Kidney glomerular epithelial cell (primary cell): ENCODE measurements at regions not wholly inside any gene's neighbourhood (a gene's known extent, or its start where the extent isn't known, plus 50 kb on each side); places are given as distances from the start of the nearest gene placed in this dataset.
"Not testable (repeated sequence)": the region's sequence is repeated elsewhere in the genome, so short reads cannot be mapped to it uniquely, and the experiment has no call there.

Experiments
- DNase-seq: peaks from one replicate; lab custom pipeline; 2025; lab: John Stamatoyannopoulos, UW

DNA sequence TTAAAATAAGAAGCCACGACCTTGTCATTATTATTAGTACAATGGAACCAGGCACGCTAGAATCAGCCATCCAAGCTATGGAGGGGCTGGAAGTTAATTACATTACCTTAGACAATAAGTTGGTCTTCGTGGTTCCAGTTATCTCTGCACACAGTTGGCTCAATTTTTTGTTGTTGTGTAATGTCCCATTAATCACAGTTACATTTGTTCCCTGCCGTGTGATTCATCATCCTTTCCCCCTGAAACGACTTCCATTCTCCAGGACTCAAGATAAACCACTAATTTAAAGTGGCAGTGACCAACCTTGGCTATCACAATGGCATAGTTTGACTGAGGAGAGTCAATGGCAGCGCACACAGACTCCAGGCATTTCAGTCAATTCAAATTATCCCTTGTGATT lies 905.0 kb downstream of the RAB28 start:
- DNase-seq: no peak

DNA sequence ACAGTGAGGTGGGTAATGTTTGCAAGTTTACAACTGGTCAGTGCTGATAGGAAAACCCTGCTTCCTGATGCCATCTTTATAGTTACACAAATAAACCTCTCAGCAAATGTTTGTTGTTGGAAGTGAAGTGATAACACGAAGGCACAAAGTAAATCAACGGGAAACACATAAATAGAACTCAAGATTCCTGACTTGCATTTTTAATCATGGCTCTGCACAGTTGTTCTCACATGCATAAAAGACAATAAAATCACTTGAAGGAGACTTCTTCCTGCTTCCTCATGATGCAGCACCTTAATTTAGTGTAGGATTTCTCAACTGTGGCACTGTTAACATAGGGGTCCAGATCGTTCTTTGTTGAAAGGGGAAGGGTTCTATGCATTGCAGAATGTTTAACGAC lies 907.7 kb downstream of the RAB28 start:
- DNase-seq: no peak

DNA sequence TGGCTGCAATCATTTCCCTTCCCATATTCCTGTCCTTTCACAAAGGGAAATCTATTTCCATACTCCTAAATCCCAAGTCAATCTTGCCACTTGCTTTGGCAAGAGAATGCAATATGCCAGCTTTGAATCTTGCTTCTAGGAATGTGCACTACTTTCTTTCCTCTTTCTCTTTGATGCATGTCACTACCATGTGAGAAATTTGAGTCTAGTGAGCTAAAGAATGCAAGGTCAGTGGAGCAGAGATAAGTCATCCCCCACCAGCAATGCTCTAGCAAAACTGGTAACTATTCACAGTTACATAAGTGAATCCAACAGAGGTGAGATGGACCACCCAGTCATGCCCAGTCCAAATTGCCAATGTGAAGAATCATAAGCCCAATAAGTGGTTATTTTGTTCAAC lies 910.4 kb downstream of the RAB28 start:
- DNase-seq: peak; percentile 3

DNA sequence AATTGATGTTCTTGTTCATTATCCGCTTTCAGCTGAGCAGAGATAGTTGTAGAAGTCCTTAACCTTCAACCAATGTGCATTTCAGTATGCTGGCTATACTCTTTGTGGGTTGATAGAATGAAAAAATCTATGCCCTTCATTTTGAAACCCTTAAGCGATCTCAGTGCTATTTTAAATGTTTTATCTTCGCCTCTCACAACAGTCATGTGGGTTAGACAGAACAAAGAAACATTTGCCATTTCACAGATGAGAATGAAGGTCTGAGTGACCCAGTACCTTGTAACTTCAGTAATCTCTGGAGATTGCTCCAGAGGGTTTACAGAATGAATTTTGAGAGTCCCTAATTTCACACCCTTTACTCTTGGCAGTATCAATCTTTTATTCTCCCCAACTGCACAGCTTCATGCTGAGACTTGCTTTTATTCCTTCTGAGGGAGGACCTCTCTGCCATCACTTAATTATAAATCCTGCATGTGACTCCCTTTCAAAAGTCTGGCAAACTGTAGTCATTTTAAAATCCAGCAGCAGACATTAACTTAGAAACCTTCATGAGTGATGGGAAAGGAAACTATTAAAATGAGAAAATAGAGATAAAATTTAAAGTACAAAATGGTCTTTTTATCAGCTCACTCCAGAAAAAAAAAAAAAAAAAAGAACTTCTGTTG lies 921.5 kb downstream of the RAB28 start:
- no peak for DNase-seq

DNA sequence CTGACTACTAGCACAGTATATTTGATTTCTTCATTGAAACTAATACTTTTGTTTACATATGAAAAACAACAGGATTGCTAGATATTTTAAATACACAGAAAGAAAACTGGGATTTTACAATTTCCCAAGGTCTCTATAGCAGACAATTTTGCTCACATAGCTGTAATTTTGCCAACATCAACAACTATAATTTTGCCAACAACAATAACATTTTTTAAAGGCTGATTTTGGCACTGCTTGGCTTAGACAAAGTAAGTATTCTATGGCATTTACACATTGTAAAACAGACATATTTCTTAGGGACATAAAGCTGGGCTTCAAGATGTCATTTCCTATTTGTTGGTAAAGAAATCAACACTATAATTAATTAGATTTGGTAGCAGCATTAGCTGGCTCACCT lies 922.1 kb downstream of the RAB28 start:
- DNase-seq: no peak

DNA sequence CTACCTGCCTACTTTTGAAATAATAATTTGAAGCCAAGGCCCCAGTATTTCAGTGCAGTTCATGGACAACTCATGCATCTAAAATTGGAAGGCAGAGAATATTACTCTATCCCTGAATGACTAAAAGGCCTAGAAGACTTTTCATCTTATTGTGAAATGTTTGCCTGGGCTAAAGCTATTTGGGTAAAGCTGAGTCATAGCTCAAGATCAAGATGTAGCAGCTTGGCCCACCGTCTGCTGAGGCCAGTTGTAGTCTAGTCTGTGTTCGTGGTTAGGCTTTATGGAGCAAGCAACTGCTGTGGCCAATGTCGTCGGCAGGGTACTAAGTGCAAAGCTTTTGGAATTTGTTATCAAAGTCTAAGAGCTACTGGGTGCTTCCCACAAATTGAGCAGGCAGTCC lies 929.1 kb downstream of the RAB28 start:
- no peak for DNase-seq

DNA sequence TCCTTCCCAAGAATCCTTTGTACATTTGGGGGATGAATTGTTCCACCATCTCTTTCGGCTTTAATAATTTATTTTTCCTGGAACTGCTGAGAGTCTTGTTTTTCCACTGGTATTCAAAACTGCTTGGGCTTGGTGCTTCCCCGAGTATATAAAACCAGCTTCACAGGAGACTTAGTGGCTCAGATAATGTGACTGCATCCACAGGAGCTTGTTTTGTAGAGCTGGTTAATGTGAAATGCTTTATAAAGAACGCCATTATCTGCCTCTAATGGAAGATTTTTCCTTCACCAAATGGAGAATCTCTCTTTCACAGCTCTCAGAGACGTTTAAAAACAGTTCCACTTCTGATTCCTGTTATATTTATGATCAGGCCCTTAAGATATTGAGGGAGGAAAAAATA lies 935.5 kb downstream of the RAB28 start:
- no peak for DNase-seq

DNA sequence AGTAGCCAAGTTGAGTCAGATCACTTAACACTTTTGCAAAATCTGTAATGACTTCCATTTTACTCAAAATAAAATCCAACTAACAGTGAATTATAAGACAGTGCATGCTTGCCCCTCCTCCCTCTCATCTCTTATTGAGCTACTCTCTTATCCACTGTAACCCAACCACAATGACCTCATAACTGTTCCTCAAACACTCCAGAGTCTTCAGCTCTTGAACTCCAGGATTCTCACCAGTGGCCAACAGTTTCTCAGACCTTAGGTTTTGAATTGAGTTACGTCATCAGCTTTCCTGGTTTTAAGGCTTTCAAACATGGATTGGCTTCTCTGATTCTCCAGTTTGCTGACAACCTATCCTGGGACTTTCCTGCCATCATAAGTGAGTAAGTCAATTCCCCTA lies 938.3 kb downstream of the RAB28 start:
- DNase-seq: no peak

DNA sequence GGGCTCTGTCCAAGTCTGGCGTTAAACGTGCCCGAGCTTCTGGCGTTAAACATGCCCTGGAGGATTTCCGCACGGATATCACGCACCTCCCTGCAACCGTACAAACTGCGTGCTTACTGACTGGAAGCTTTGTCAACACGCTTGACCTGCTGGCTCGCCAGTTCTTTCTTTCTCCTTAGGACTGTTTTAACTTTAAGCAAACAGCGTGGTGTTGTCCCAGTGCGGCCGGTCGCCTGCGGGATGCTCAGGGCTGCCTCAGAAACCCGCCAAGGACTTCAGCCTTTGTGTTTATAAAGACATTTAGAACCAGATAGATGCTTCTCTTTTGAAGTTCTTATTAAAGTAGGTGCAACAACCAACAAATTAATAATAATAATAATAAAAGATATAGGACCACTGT lies 946.0 kb downstream of the RAB28 start:
- no peak for DNase-seq

DNA sequence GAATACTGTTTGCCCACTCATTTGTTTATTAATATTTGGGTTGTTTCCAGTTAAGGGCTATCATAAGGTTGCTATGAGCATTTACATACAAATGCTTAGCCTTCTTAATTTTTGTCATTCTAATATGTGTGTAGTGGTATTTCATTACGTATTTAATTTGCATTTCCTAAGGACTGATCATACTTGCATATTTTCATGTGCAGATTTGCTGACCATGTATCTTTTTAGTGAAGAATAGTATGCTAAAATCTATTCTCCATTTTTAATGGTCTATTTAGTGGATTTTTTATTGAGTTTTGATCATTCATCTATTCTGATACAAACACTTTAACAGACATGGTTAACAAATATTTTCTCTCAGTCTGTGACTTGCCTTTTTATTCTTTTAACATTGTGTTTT lies 949.5 kb downstream of the RAB28 start:
- DNase-seq: no peak

DNA sequence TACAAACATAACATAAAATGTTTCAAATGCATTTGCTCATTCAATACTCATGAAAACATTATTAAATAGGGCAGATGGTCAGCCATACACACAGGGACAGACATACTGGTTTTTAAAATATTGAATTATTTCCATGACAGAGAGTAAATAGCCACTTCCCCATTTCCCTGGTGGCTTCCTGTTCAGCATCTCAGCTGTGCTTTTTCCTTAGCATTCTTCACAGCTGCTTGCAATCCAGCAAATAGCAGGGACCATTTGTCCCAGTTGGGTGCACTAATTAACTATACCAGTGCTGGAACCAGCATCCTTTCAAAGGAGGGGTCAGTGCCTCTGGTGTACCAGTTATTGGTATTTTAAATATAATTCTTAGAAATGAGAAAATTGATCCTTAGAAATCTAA lies 964.7 kb downstream of the RAB28 start:
- DNase-seq: no peak

DNA sequence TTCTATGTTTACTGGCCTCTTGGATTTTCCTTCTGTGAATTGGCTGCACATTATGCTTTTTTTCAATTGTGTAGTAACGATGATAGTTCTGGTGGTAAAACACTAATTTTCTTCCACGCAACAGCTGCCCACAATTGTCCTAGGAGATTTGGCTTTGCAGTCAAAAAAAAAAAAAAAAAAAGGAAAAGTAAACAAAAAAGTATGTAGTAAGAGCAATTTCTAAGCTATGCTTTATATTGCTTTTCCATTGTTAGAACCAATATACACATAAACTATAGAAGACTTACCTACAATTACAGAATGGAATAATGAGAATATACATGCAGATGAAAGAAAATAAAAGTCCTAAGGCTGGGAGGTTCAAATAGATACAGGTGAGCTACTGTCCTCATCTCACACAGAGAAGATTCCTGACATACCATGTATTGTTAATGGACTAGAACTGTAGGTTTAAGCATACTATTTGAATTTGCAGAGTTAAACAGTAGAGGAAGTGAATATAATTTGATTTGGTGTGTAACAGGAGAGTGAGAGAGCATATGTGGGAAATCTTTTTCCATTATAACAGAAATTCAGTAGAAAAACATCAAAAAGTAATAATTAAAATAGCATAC lies 976.2 kb downstream of the RAB28 start:
- no peak for DNase-seq

DNA sequence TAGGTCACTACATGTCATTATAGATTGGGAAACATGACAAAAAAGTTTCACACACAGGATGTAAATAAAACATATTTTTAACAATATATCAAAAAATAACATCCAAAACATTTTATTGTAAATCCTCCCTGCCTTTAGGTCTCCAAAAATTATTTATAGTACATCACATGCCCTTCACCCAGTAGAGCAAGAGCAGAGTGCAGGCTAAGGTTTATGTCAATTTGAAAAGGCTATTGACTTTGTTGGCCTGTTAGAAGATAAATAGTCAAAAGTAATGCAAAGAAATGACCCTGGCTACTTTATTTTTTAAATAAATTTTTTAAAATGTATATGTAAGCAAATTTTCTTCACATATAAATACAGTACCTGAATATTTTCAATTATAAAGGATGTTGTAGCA lies 983.7 kb downstream of the RAB28 start:
- no peak for DNase-seq

DNA sequence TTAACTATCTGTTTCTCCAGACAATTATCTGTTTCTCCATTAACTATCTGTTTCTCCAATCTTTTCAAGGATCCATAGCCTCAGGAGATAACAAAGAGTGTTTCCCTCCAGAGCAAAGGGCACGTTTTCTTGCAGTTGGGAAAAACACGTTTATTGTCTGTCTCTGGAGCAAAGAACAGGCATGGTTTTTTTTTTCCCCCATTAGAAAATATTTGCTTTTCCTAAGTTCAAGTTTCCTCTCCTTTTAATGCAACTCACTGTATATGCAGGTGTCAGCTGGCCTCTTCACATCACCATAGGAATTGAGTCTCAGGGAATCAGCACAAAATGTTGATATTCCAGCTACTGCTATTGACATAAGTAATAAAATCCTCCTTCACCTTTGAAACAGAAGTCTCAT lies 984.4 kb downstream of the RAB28 start:
- no peak for DNase-seq

DNA sequence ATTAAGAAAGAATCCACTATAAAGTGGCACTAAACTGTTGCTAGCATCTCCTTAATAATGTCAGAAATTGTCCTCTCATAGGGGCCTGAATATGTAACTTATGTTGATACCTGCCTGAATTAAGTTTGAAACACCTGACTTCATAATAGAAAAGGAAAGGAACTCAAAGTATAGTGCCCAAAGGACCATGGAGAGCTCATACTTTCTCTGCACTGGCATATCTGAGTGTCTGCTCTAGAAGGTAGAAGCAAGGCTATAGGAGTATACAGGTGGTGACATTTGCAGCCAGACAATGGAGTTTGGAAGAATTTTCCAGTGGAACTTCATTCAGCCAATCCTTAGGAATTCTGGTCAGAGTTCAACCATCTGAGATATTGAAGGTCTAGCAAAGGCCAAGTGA lies 988.9 kb downstream of the RAB28 start:
- DNase-seq: no peak

DNA sequence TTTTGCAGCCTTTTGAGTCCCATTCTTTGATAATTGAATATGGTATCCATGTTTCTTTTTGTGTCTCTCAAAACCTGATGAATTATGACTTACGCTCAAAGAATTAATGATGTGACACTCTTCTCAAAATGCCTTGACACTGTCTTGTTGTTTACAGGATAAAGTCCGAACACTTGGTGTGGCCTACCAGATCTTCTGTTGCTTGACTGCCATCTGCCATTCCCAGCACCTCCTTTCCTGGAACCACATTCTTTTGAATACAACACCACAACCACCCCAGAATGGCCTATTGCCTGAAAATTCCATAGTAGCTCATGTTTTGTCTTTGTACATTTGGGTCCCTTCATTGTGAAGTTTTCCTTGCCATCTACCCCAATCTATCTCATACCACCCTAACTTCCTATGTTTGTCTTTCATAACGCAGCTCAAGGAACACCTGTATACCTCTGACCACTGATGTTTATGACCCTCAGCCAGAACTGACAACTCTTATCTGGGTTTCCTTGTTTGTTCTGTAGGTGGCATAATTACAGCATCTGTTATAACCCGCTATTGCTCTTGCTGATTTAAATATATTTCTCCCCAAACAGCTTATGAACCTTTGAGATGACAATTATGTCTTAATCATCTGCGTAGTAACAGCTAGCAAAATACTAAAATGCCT lies 991.3 kb downstream of the RAB28 start:
- no peak for DNase-seq

DNA sequence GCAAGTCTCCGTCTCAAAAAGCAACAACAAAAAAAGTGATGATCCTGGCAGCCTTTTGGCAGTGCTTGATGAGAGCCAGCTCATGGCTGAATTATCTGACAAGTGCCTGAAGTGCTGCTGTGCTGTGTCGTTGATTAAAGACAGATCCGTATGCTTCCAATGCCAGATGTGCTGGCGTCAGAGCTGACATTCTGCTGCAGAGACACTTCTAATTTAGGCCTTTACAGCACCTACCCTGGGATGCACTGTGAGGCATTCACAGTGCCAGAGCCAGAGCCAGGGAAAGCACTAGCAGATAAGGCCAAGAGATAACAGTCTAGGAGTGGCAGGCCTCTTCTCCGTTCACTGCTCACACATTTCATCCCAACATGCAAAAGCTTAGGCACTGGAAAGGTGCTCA lies 995.5 kb downstream of the RAB28 start:
- DNase-seq: no peak

DNA sequence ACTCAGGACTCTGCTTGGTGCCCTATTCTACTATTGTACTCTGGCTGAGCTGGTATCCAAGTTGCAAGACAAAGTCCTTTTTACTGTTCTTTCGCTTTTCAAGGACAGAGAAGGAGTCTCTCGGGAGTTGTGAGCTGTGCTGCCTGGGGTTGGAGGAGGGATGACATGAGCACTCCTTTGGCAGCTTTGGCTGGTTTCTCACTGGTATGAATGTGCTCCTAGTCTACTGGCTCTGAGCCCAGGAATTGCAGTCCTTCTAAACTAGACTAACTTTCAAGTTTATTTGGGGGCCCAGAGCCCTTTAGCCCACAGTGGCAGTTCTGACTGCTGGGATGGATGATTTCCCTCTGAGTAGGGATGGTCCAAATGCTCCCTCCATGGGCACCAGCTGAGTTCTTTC lies 997.1 kb downstream of the RAB28 start:
- DNase-seq: no peak

DNA sequence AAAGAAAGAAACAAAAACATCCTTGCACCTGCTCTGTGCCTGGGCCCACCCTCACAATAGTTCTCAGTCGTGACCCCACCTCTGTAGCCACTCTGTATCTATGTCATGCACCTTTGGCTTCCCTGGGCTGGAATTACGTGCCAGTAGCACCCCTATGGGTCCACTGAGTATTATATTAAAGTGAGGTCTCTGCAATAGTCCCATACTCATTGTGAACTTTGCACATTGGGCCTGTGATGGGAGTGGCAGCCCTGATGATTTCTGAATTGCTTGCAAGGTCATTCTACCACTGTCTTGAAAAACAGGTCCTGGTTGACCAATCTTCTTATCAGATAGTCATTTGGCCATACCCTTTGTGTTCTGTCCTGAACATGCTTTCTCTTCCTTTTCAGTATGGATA lies 1012.1 kb downstream of the RAB28 start:
- DNase-seq: no peak

DNA sequence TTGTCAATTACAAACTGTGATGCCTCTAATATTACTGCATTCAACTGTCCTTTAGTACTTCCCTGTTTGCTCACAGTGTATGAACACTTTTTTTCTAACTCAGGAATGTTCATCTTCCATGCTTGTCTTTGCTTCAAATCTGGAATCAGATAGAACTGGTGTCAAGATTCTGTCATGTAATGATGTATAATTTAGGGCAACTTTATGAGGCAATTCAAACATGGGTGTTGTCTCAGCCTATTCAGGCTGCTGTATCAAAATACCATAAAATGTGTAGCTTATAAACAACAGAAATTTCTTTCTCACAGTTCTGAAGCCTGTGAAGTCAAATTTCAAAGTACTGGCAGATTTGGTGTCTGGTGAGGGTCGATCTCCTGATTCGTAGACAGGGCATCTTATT lies 1012.9 kb downstream of the RAB28 start:
- no peak for DNase-seq

DNA sequence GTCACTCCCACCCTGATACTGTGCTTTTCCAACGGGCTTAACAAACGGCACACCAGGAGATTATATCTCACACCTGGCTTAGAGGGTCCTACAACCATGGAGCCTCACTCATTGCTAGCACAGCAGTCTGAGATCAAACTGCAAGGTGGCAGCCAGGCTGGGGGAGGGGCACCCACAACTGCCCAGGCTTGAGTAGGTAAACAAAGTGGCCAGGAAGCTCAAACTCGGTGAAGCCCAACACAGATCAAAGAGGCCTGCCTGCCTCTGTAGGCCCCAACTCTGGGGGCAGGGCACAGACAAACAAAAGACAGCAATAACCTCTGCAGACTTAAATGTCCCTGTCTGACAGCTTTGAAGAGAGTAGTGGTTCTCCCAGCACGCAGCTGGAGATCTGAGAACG lies 1022.6 kb downstream of the RAB28 start:
- DNase-seq: not testable (repeated sequence)

DNA sequence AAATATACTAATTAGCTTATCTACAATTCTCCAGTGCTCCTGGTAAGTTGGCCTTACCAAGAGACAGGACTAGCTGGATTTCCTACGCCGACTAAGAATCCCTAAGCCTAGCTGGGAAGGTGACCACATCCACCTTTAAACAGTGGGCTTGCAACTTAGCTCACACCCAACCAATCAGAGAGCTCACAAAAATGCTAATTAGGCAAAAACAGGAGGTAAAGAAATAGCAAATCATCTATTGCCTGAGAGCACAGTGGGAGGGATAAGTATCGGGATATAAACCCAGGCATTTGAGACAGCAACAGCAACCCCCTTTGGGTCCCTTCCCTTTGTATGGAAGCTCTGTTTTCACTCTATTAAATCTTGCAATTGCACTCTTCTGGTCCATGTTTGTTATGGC lies 1025.0 kb downstream of the RAB28 start:
- no peak for DNase-seq

DNA sequence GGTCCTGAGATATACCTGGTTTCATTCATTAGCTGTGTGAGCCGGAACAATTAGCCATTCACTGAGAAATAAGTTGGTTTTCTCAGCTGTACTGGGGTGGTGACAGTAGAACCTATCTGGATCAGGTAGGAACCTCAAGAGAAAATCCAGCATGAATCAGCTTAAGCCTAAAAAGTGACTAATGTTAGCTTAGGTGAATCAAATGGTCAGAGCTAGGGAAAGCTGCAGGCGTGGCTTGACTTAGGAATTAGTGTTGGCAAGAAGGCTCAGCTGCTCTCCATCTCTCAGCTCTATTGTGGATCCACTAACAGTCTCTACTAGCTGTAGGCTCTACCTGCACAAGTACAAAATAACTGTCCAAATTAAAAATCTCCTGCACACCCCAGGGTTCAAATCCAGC lies 1025.5 kb downstream of the RAB28 start:
- DNase-seq: no peak

DNA sequence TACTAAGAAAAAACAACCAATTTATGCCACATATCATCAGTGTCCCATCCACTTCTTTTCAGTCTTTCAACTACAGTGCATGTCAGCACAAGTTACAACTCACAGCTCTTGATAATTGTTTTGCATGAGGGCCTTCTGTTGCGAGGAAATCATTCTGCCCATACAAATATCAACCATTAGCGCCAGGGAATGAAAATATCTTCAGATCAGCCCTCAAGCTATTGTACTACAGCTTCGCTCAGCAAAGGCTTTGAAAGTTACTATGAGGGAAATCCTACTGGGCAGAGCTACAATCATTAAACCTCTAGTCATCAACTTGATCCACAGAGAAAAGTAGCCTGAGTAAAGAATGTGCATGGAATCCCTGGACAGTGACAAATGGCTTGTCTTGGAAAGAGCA lies 1023.6 kb upstream of the HS3ST1 start:
- DNase-seq: no peak
